ENCODE measurements at regions not wholly inside any gene's neighbourhood (a gene's known extent, or its start where the extent isn't known, plus 50 kb on each side); places are given as distances from the start of the nearest gene placed in this dataset.

DNA sequence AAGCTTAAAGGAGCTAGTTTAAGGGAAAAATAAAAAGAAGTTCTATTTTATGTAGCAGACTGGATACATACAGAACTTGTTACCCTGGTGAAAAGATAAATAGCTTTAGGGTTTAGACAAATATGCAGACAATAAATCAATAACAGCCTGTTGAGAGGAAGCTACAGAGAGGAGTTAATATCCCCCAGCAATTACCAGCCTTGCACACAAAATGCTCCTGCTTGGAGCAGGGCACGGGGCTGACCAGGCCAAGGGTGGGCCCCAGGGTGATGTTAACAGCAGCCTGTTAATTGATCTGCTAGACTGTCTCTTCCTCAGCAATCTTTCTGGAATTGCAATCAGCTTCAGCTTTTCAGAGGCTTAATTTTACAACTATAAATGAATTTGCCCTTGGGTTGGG is 125.1 kb upstream of the SOX4 start:
- no peaks in the 10 kb centered on the region for H3K36me3 Mint-ChIP-seq (ENCODE audit: low read depth)
- no peak for DNase-seq
- CTCF ChIA-PET: interaction anchor here (0.9 kb wide), 1 partner anchor 108 kb away, joined by 3 read pairs; no protein-coding TSS in a partner anchor
- peaks cover 6% of the 10 kb centered on the region for H3K27me3 Mint-ChIP-seq (ENCODE audit: low read depth)
- H3K9me3 Mint-ChIP-seq: no peaks in the 10 kb centered on the region
- intact Hi-C loops (cut with micrococcal nuclease): no loop called here
- H3K4me3 Mint-ChIP-seq: no peak overlapping the region
- no peaks in the 10 kb centered on the region for H3K4me1 Mint-ChIP-seq (ENCODE audit: low read depth)
- no peak overlapping the region for H3K27ac Mint-ChIP-seq

DNA sequence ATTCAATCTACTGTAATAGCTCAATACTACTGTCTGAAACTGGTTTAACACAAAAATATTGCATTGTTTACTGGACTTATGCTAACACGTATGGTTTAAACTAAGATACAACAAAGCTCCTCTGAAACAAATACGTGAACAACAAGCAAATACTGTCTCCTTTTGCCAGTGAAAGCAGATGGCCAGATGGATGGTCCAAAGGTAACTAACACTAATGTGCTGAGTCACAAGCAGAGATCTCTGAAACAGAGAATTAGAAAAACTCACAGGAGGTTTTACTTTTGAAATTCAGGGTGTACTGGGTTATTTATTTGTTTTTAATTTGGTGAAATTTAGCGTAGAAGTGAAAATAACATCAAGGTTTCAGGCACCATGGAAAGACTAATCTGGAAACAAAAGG is 124.3 kb upstream of the SOX4 start:
- Mint-ChIP-seq H3K27ac (no peak overlapping the region), H3K9me3 (no peaks in the 10 kb centered on the region), H3K4me3 (no peak overlapping the region), H3K27me3 (ENCODE audit: low read depth) (peaks cover 6% of the 10 kb centered on the region), H3K36me3 (ENCODE audit: low read depth) (no peaks in the 10 kb centered on the region), H3K4me1 (ENCODE audit: low read depth) (no peaks in the 10 kb centered on the region)
- CTCF ChIA-PET: no interaction called here
- intact Hi-C loops (cut with micrococcal nuclease): no loop called here
- DNase-seq: no peak

DNA sequence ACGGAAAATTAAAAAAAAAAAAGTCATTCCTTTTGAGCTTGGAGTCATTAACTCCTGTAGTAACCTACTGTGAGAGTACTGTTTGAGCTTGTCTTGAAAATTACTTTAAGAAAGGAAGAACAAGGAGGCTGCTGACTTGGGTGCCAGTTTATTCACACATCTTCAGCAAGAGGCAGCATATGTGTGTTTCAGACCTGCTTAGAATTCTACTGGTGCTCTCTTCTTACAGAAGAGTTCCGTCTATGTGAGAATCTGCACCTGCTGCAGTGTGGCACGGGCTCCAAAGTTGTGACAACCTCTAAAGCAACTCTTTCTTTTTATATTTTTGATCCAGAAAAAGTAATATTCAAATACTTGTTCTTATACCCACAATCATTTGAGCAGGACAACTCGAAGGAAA is 117.4 kb upstream of the SOX4 start:
- no peak overlapping the region for H3K4me3 Mint-ChIP-seq
- no peak for DNase-seq

DNA sequence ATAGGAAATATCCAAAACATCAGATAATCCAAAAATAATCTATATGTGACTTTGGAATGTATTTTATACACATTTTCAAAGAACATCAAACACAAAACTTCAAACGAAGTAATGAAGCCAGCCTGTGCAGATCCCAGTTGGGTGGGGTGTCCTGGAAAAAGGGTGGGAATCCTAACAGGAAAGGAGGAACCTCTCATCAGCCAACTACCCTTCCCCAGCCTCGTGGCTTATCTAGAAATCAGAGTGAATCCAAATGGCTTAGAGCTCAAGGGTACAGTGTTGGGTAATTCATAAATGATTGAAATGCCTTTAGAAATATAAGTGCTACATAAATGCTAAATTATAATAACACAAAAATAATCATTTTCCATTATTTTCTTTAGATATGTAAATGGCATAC is 115.1 kb upstream of the SOX4 start:
- H3K9me3 Mint-ChIP-seq: no peaks in the 10 kb centered on the region
- peaks cover 11% of the 10 kb centered on the region for H3K27me3 Mint-ChIP-seq (ENCODE audit: low read depth)
- intact Hi-C loops (cut with micrococcal nuclease): no loop called here
- H3K4me1 Mint-ChIP-seq (ENCODE audit: low read depth): no peaks in the 10 kb centered on the region
- H3K36me3 Mint-ChIP-seq (ENCODE audit: low read depth): no peaks in the 10 kb centered on the region
- CTCF ChIA-PET: no interaction called here
- H3K4me3 Mint-ChIP-seq: no peak overlapping the region
- DNase-seq: no peak
- no peak overlapping the region for H3K27ac Mint-ChIP-seq

More for the DNA sequence above, 117.4 kb upstream of the SOX4 start:
- Mint-ChIP-seq H3K9me3 (no peaks in the 10 kb centered on the region), H3K27me3 (ENCODE audit: low read depth) (peaks cover 11% of the 10 kb centered on the region), H3K4me1 (ENCODE audit: low read depth) (no peaks in the 10 kb centered on the region), H3K36me3 (ENCODE audit: low read depth) (no peaks in the 10 kb centered on the region), H3K27ac (no peak overlapping the region)
- CTCF ChIA-PET: no interaction called here
- intact Hi-C loops (cut with micrococcal nuclease): no loop called here

DNA sequence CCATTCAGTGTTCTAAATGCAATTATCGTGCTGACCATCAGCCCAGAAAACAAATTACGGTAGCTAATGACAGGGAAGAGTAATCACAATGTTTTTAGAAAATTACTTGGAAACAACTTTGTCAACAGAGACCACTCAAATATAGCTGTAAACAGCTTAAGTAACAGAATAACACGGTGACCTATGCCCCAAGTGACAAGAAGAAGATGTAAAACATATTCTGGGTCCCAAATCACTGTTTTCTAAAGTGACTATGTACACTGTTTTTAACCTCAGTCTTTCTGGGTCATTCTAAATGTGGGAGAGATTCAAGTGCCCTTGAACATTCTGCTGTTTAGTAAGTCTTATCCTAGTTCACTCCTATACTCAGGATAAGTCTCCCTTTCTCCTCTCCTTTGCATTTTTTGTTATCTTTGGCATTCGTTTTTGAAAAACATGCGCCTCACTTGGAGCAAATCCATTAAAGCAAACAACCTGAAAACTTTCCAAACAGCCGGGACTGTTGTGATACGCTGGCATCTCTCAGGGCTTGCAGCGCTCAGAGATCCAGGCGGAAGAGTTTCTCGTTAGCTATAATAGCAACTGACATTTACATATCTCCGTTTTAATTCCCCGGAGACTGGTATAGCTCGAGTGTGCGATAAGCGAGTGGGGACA is 114.5 kb upstream of the SOX4 start:
- H3K4me3 Mint-ChIP-seq: no peak overlapping the region
- H3K4me1 Mint-ChIP-seq (ENCODE audit: low read depth): no peaks in the 10 kb centered on the region
- H3K27ac Mint-ChIP-seq: no peak overlapping the region
- CTCF ChIA-PET: no interaction called here
- no peak for DNase-seq
- H3K36me3 Mint-ChIP-seq (ENCODE audit: low read depth): no peaks in the 10 kb centered on the region
- intact Hi-C loops (cut with micrococcal nuclease): no loop called here
- H3K27me3 Mint-ChIP-seq (ENCODE audit: low read depth): peaks cover 11% of the 10 kb centered on the region
- H3K9me3 Mint-ChIP-seq: no peaks in the 10 kb centered on the region

DNA sequence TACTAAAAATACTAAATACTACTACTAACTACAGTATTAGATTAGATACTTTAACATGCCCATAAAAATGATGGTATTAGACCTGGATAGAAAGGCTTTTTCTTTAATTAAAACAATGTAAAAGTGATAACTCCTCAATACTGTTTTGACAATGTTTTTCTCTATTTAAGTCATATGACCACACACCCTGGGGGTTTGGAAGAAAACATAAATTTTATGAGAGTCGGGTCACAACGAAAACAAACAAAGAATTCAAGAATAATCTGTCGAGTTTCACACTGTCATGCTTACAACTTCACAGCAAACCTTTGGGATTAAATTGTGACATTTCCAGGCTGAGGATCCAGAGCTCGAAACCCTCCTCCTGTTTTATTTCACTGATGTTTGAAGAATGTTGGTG is 107.4 kb upstream of the SOX4 start:
- CTCF ChIA-PET: no interaction called here
- intact Hi-C loops (cut with micrococcal nuclease): no loop called here
- H3K4me3 Mint-ChIP-seq: no peak overlapping the region
- no peaks in the 10 kb centered on the region for H3K9me3 Mint-ChIP-seq
- no peaks in the 10 kb centered on the region for H3K4me1 Mint-ChIP-seq (ENCODE audit: low read depth)
- H3K36me3 Mint-ChIP-seq (ENCODE audit: low read depth): no peaks in the 10 kb centered on the region
- H3K27me3 Mint-ChIP-seq (ENCODE audit: low read depth): no peaks in the 10 kb centered on the region
- DNase-seq: no peak
- no peak overlapping the region for H3K27ac Mint-ChIP-seq

DNA sequence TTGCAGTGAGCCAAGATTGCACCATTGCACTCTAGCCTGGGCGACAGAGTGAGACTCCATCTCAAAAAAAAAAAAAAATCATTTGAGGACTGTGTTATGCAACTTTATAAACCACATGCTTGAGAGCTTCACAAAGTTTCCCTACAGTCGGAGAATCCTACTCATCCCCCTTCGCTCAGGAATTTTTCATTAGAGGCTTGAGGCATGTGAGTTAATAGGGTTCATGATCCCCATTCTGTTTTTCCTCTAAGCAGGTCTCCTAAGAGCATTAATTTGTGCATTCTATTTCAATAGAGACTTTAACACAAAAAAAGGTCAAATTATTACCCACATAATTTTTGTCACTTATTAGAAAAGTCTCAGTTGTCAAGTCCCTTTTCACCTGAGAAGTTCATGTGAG is 103.7 kb upstream of the SOX4 start:
- Mint-ChIP-seq H3K4me3 (no peak overlapping the region), H3K4me1 (ENCODE audit: low read depth) (no peaks in the 10 kb centered on the region), H3K27ac (no peak overlapping the region), H3K9me3 (no peaks in the 10 kb centered on the region), H3K27me3 (ENCODE audit: low read depth) (no peaks in the 10 kb centered on the region), H3K36me3 (ENCODE audit: low read depth) (no peaks in the 10 kb centered on the region)
- CTCF ChIA-PET: interaction anchor here (0.6 kb wide), 1 partner anchor 192 kb away, joined by 4 read pairs; no protein-coding TSS in a partner anchor
- DNase-seq: no peak
- intact Hi-C loops (cut with micrococcal nuclease): no loop called here

DNA sequence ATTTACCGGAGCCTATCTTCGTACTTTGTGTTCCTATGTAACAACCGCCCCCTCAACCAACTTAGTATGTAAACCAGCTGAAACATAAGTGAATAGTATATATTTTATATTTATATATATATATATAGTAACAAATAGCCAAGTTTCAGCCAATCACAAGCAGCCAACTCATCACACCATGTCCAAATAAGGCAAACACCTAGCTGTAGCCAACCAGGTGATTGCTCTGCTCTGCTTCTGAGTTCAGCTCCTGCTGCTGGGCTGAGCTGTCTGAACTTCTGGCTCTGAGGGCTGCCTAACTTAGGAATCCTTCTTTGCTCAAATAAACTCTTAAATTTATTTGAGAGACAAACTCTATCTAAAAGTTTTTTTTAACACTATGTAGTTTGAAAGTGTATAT is 101.6 kb upstream of the SOX4 start:
- CTCF ChIA-PET: no interaction called here
- Mint-ChIP-seq H3K4me1 (ENCODE audit: low read depth) (no peaks in the 10 kb centered on the region), H3K36me3 (ENCODE audit: low read depth) (no peaks in the 10 kb centered on the region), H3K9me3 (no peaks in the 10 kb centered on the region), H3K27ac (no peak overlapping the region), H3K4me3 (no peak overlapping the region), H3K27me3 (ENCODE audit: low read depth) (no peaks in the 10 kb centered on the region)
- DNase-seq: no peak
- intact Hi-C loops (cut with micrococcal nuclease): no loop called here

DNA sequence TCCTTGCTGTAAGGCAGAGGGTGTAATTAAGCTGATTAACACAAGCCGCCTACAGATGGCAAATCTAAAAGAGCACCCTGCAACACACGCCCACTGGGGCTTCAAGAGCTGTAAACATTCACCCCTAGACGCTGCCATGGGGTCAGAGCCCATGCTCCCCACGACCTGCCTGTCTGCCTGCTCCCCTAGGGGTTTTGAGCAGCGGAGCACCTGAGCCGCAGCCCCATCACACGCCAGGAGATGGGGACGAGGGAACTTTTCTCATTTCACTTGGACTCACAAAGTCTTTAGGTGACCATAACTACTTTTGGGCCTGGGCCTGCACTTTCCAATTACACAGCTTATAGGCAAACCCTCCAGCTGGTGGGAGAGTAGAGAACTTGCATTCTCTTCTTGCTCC is 99.0 kb upstream of the SOX4 start:
- intact Hi-C loops (cut with micrococcal nuclease): no loop called here
- CTCF ChIA-PET: interaction anchor here (0.7 kb wide), 1 partner anchor 220 kb away, joined by 3 read pairs; no protein-coding TSS in a partner anchor
- Mint-ChIP-seq H3K27me3 (ENCODE audit: low read depth) (no peaks in the 10 kb centered on the region), H3K4me3 (no peak overlapping the region), H3K4me1 (ENCODE audit: low read depth) (no peaks in the 10 kb centered on the region), H3K36me3 (ENCODE audit: low read depth) (no peaks in the 10 kb centered on the region), H3K9me3 (no peaks in the 10 kb centered on the region), H3K27ac (no peak overlapping the region)
- DNase-seq: no peak

DNA sequence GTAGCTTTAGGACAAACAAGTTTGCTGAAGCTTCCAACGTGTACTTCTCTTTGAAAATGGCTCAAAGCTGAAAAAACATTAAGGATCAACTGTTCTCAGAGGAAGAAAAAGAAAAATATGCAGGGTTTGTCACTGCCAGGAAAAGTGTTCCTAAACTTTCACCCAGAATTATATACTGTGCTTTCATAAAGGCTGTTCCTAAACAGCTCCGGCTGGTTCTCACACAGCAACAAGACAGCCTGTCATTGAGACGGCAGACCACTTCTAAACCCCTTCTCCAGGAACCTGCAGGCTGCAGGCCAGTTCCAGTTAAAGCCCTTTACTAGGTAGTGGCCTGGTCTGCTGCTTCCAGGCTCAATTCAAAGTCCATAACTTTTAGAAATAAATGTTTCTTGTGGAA is 97.4 kb upstream of the SOX4 start:
- Mint-ChIP-seq H3K9me3 (no peaks in the 10 kb centered on the region), H3K27ac (no peak overlapping the region), H3K27me3 (ENCODE audit: low read depth) (peaks cover 3% of the 10 kb centered on the region), H3K4me3 (no peak overlapping the region), H3K36me3 (ENCODE audit: low read depth) (no peaks in the 10 kb centered on the region), H3K4me1 (ENCODE audit: low read depth) (no peaks in the 10 kb centered on the region)
- intact Hi-C loops (cut with micrococcal nuclease): no loop called here
- DNase-seq: no peak
- CTCF ChIA-PET: no interaction called here

DNA sequence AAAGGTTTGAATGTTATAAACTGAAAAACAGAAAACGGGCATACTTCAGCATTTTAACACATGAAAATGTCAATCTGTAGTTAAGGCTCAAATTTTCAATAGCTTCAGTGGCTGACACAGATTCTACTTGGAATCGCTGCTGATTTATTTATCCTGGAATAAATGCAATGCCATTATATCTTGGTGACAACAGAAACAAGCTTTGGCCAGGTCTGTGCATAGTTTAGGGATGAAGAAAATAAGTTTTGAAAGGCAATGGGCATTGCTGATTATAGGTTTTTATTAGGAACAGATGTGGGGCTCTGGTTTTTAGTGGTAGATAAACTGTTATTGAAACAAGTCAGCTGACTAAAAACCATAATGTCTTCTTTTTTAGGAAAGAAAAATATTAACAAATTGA is 96.8 kb upstream of the SOX4 start:
- CTCF ChIA-PET: interaction anchor here (1.1 kb wide), 1 partner anchor 15 kb away, joined by 3 read pairs; no protein-coding TSS in a partner anchor
- Mint-ChIP-seq H3K9me3 (no peaks in the 10 kb centered on the region), H3K27ac (no peak overlapping the region), H3K4me3 (no peak overlapping the region), H3K4me1 (ENCODE audit: low read depth) (no peaks in the 10 kb centered on the region), H3K27me3 (ENCODE audit: low read depth) (peaks cover 3% of the 10 kb centered on the region), H3K36me3 (ENCODE audit: low read depth) (no peaks in the 10 kb centered on the region)
- no peak for DNase-seq
- intact Hi-C loops (cut with micrococcal nuclease): no loop called here

DNA sequence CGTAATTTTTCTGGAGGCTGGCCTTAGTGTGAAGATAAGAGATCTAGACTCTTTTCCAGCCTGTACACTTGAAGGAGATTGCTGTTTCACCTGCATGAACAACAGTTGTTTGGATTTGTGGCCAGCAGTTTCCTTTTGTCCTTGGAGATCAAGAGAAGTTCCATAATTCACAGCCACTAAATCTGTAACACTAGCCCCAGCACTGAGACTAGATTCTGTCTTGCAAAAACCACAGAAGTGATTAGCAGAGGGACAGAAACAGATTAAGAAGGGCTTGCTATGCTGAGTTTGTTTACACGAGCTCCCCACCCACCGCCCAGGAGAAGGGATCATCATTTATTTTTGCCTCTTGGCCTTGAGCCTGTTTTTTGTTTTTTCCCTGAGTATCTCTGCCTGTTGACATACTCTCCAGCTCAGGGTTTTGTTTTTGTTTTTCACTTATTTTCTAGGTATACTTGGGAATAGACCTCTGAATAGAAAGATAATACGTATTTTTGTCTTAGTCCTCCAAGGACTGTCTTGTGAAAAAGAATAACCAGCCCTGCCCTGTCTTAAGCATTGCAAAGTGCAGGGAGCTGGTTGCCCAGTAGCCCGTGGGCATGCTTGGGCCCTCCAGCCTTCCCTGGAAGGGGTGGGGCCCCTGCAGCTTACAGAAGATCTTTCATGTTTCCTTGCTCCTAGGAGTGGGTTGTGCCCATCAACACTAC is 93.1 kb upstream of the SOX4 start:
- CTCF ChIA-PET: no interaction called here
- H3K4me3 Mint-ChIP-seq: no peak overlapping the region
- peaks cover 1% of the 10 kb centered on the region for H3K9me3 Mint-ChIP-seq
- H3K27ac Mint-ChIP-seq: no peak overlapping the region
- H3K27me3 Mint-ChIP-seq (ENCODE audit: low read depth): peaks cover 3% of the 10 kb centered on the region
- H3K36me3 Mint-ChIP-seq (ENCODE audit: low read depth): no peaks in the 10 kb centered on the region
- no peak for DNase-seq
- H3K4me1 Mint-ChIP-seq (ENCODE audit: low read depth): no peaks in the 10 kb centered on the region
- intact Hi-C loops (cut with micrococcal nuclease): no loop called here

DNA sequence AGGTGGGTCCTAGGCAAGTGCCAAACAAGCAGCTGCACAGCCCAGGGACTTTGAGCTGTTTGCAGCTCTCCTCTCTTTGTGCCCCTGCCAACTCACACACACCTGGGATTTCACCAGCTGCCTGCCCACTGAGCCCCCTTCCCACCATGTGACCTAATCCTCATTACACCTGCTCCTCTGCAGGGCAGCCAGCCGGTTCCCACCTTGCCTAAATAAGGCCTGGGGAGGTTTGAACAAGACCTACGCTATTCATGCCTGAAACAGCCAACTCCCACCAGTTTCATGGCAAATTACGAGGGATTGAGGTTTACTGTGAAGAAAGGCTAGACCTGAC is 92.6 kb upstream of the SOX4 start:
- Mint-ChIP-seq H3K27ac (no peak overlapping the region), H3K27me3 (ENCODE audit: low read depth) (peaks cover 3% of the 10 kb centered on the region), H3K4me3 (no peak overlapping the region), H3K4me1 (ENCODE audit: low read depth) (no peaks in the 10 kb centered on the region), H3K36me3 (ENCODE audit: low read depth) (no peaks in the 10 kb centered on the region), H3K9me3 (peaks cover 1% of the 10 kb centered on the region)
- CTCF ChIA-PET: no interaction called here
- DNase-seq: no peak
- intact Hi-C loops (cut with micrococcal nuclease): no loop called here

All from activated naive CD4-positive, alpha-beta T cell treated with anti-CD3 and anti-CD28 coated beads for 36 hours (primary cell).